Activated CD4-positive, CD25-positive, alpha-beta regulatory T cell (primary cell): ENCODE measurements at regions not wholly inside any gene's neighbourhood (a gene's known extent, or its start where the extent isn't known, plus 50 kb on each side); places are given as distances from the start of the nearest gene placed in this dataset.
"Not testable (repeated sequence)": the region's sequence is repeated elsewhere in the genome, so short reads cannot be mapped to it uniquely, and the experiment has no call there.

Experiments used
- DNase-seq, 4 experiments: peaks; one replicate each; lab custom pipeline; 2025; lab: John Stamatoyannopoulos, UW

DNA sequence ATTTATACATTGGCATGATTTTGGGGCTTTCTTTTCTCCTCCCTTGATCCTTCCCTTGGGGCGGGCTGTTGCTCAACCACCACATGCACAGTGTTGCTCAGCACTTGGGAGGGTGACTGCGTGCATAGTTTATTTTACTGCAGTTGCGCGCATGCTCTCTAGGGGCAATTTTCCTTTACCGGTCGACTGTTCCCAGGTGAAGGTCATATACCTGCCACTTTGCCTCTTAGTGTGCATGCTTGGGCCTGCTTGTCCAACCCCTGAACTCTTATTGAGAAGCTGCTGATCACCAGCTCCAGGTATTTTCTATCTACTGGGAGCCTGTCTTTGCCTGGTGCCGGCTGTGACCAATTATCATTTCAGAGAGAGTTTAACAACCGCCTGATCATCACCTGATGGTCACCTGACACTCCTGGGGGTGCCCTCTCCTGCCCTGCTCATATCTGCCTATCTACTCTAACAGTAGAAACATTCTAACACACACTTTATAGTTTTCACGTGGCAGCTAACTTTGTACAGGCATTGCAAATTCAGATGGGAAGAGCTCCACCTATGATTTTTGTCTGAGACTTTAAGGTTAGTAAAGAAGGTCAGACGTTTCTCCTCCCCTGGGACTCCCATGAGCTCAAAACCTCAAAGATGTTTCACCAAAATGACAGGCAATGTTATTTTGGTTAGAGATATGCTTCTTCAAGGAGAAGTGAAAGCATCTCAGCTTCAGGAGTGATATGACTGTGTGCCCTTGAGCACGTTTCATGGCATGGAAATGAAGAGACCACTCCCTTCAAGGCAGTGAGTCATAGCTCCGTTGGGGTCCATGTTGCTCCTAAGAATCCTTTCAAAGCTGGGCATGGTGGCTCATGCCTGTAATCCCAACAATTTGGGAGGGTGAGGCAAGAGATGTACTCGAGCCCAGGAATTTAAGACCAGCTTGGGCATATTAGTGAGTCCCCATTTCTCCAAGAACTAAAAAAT is 227.5 kb upstream of the MYLIP start:
- no peak for DNase-seq

DNA sequence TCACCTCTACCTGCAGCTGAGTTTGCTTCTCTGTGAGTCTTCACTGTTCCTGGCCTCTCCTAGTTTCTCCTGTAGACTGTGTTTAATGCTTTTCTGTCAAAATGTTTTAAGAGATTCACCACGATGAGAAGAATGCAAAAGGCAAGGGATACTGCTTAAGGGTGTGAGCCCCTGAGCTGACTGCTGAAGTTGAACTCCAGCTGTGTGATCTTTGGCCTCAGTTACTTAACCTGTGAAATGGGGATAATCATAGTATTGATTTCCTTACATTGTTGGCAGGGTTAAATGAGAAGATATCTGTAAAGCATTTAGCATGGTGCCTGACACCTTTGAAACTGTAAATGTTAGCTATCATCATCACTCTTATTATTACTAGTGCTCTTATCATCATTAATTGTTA is 230.2 kb upstream of the MYLIP start:
- no peak for DNase-seq

DNA sequence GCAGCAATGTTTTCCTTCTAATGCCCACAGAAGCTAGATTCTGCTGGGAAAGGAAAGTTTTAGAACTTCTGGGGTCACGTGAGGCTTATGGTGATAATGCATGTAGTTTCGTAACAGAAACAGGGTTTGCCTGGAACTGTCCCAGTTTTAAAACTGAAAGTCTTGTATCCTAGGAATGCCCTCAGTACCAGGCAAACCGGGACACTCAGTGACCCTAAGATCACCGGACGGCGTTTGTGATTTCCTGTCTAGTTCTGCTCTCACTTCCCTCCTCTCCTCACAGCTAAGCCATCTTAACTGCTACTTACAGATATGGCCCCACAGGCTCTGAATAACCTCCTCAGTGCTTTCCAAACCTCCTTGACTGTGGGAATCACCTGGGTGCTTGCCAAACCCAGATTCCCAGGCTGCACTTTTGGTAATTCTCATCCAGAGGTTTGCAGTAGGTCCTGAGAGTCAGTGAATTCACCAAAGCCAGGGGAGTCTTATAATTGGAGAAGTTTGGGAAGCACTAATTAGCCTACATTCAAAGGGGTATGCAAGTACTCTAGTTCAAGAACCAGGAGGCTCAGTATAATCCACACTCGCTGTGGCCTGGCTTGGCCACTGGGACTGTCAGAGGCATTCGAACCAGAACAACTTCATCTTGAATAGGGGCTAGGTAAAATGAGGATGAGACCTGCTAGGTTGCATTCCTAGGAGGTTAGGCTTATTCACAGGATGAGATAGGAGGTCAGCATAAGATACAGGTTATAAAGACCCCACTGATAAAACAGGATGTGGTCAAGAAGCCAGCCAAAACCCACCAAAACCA is 231.6 kb upstream of the MYLIP start:
- no peak for DNase-seq

DNA sequence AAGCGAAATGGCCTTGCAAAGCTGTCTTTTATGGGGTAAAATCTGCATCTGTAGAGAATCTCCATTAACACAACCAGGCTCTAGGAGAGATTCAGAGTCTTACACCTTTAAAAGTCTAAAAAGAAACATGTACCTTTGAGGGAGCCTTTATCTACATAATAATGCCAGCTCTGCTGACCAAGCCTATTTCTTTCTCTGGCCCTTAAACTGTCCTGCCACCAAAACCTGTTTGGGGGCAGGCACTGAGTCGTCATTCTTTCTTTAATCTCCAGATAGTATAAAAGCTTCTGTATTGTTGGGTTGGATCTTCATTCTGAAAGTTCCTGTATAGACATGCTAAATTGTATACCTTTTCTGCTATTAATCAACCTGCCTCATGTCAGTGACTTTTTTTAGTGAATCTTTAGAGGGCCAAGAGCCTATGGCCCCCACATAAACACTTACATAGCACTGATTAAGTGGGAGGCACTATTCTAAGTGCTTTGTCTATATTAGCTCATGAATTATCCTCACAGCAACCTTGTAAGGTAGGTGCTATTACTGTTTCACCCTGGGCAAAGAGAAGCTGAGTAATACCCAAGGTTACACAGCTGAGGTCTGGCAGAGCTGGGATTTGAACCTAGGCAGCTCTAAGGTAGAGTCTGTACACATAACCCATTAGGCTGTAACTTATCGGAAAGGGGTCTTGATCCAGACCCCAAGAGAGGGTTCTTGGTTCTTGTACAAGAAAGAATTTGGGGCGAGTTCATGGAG is 232.3 kb upstream of the DTNBP1 start:
- no peak for DNase-seq

DNA sequence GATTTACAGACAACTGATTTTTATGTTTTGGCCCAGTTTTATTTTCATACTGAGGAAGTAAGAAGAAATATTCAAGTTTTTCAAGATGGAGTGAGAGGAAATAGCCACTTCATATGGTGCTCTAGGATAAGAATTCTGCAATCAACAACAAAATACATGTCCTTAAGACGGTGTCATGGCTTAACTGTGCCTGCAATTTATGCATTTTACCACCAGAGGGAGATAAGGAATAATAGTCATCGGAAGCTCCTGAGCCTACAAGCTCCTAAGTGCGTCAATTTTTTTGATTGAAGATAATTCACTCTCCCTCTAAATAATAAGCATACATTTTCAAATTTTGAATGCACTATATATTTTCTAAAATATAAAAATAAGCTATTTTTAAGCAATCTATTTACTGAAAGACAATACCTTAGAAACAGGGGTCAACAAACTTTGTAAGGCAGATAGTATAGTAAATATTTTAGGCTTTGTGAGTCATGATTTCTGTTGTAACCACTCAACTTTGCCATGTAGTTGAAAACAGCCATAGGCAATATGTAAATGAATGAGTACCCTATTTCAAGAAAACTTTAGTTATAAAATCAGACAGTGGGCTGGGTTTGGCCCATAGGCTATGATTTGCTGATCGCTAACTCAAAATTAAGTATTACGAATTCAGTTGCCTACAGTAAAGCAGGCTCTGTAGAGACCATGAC is 230.9 kb upstream of the DTNBP1 start:
- no peak for DNase-seq

DNA sequence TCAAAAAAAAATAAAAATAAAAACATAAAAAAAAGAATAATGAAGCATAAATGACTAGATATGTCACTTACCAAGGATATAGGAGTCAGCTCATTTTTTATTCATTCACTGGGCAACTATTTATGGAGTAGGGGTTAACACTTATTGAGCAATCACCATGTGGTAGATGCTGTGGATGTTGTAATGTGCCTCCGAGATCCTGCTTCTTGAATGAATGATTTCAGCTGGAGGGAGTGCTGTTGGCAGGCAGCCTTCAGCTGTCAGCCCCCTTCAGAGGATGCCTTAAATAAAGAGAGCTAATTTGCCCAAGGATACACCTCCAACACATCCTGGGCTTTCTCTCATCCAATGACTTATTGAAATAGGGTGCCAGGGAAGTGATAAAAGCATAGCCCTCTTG is 229.5 kb upstream of the DTNBP1 start:
- DNase-seq: no peak

DNA sequence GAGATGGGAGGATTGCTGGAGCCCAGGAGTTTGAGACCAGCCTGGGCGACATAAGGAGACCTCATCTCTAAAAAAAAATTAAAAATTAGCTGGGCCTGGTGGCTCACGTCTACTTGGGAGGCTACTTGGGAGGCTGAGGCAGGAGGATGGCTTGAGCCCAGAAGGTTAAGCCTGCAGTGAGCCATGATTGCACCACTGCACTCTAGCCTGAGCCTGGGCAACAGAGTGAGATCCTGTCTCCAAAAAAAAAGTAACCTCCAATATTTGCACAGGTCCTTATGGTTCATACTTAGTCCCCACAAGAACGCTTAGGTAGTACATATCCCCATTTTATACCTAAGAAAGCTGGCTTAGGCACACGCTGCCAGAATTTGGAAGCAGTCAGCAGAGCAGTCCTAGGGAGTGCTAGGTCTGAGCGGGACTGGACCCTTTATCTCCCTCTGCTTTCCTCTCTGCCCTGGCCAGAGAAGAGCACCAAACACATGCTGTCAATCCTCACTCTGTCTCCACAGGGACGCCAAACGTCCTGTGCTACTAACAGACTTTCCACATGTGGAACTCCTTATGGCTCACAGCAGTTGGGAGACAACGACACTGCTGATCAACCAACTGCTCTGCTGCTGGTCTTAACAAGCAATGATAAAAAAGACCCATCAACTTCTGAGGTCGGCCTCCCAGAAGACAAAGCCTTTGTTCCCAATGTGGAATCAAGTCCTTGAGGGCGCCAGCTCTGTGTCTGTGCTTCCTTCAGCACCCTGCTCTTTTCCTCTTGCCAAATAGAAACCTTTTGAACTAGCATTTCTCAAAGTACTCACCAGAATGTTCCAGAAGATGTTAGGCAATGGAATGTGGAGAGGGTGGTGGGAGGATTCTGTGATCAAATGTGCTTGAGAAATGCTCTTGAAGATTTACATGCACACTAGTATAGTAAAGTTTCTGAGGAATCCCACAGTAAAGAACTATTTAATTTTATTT is 226.3 kb upstream of the DTNBP1 start:
- DNase-seq: no peak

DNA sequence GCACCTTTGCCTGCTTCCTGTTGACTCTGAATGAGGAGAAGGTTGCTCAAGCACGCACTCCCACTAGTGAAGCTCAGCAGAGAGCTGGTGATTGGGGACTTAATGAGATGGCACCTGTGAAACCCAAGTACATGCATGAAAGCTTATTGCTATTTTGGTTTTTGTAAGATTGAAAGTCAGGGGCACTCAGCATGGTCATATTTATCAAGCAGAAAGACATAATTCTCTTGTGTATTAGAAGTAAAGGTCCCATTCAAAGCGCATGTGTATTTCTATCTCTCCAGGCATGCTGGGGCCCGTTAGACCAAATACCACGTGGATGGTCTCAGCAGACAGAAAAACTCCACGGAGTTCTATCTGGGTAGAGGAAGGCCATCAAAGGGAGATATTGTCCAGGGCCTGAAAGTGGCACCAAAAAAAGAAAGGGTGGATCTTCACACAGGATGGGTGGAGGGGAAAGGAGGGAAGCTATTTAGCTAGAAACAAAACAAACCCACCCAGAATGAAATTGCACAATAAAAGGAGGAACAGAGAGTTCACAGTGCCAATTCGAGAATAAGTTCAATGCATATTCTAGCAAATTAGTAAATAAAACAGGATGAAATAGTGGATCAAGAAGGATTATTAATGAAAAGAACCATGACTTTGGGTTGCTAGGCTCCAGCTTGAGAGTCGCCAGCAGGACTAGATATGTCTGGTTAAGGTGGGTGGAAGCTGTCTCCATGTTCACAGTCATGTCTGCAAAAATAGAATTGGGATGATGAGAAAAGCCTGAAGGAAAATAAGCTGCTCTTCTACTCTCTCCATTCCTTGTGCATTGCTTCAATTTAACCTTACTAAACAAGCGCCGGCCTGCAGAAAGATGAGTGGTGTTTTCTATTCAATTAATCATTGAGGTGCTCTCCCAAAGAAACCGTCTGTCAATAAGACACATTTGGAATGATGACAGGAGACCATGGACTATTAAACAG is 224.9 kb upstream of the DTNBP1 start:
- DNase-seq: no peak

DNA sequence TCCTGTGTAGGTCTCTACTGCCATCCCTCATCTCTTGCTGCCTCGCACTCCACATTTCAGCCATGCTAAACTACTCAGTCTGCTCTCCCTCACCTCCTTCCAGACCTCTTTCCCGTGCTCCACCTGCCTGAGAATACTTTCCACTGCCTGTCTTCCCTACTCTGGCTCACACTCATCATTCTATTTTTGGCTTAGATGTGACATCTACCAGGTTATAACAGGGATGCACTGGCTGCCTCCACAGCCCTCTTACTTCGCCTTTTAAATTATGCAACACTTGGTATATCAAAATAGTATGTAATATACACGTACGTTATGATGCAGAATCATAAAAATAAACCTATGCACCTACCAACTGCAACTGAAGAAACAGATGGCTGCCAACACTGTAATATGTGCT is 222.8 kb upstream of the DTNBP1 start:
- no peak for DNase-seq

DNA sequence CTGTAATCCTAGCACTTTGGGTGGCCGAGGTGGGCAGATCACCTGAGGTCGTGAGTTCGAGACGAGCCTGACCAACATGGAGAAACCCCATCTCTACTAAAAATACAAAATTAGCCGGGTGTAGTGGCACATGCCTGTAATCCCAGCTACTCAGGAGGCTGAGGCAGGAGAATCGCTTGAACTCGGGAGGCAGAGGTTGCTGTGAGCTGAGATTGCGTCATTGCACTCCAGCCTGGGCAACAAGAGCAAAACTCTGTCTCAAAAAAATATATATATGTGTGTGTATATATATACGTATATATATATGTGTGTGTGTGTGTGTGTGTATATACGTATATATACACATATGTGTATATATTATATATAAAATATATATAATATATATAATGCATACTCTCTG is 220.8 kb upstream of the DTNBP1 start:
- not testable (repeated sequence) for DNase-seq

DNA sequence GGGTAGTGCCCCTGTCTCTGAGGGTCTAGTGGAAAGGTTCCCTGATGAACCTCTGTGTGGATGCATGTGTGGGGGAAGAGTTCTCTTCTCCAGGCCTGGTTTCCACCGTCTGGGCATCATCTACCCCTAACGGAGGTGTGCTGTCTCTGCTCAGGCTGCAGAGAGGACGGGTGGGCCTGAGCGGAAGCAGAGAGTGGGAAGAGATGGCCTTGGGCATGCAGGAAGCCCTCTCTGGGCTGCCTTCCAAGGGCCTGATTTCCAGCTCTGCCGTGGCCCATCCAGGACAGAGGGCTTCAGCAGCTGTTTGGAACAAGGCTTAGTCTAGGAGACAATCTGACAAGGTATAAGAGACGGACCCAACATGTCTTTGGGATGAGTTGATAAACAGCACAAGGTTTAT is 220.1 kb upstream of the DTNBP1 start:
- no peak for DNase-seq

DNA sequence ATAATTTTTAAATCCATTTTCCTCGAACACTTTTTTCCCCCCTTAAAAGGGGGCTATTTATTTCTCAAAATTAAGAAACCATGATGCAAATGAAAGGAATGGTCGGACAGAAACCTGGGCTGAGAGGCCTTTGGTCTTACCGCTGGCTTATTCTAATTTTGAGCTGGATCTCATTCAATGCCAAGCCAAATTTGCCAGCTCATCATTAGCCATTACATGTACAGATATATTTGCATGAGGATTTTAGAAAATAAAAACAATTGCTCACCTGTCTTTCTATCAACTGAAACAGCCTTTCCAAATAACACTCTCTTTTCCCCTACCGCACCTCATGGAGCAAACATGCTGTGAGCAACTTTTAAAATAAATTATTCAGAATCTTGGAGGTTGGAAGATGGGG is 219.5 kb upstream of the DTNBP1 start:
- no peak for DNase-seq

DNA sequence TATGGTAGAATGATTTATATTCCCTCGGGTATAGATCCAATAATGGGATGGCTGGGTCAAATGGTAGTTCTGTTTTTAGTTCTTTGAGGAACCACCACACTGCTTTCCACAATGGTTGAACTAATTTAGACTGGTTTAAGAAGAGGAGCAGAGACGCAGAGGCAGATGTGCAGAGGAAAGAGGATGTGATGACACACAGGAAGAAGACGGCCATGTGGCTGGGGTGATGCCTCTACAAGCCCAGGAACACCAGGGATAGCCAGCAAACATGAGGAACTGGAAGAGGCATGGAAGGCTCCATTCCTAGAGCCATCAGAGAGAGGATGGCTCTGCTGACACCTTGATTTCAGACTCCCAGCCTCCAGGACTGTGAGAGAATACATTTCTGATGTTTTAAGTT is 218.3 kb upstream of the DTNBP1 start:
- DNase-seq: no peak

DNA sequence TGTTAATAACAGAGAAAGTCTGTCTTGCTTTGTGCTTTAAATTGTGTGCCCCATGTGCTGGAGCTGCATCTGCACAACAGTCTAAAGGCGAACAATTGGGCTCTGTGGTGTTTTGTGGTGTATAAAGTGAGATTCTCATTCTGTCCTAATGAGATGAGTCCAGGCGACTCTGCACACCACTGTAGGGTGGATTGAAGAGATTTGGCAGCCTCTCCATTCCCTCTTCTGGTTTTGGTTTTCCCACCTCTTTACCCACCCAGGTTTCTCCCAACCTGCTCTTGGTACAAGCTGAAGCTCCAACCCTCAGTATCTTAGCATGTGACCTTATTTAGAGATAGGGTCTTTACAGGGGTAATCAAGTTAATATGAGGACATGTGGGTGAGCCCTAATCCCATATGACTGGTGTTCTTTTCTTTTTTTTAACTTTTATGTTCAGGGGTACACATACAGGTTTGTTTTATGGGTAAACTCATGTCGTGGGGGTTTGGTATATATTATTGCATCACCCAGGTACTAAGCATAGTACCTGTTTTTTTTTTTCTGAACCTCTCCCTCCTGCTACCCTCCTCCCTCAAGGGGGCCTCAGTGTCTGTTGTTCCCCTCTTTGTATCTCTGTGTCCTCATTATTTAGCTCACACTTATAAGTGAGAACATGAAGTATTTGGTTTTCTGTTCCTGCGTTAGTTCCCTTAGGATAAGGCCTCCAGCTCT is 217.6 kb upstream of the DTNBP1 start:
- DNase-seq: no peak

DNA sequence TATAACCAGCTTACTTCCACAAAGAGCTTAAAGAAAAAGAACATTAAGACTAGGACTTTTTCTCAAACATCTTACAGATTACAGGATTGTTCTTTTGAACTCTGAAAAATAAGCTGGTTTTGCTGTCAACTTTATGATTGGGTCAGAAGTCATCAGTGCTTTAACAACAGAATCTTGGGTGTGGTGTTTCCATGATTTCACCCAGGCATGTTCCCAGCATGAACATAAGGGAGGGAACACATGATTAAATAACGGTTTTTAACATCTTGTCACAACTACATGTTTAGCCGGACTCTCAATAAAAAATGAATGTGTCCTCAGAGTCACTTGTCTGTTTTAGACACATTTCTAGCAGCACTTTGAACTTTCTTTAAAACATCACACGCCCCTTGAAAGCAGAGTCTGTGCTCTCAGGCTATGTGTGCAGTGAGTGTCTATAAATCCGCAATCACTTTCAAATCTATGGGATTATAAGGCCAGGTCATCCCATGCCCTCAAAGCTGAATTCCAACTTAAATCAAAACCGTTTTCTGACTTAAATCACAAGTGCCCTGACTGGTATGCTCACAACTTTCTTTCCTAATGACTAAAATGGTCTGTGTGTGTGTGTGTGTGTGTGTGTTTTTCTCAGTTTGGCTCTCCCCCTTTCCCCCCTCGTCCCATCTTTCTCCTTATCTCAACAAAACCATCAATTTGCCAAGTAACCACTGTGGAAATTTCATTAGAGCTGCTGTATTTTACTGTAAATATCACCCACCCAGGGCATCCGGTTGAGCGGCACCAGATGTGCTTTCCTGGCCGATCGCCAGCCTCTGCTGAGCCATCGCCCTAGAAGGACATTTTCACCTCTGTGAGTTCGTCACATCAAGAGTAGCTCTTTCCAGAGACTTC is 216.8 kb upstream of the DTNBP1 start:
- DNase-seq: peak in 1 of 4 experiments; percentile 14

DNA sequence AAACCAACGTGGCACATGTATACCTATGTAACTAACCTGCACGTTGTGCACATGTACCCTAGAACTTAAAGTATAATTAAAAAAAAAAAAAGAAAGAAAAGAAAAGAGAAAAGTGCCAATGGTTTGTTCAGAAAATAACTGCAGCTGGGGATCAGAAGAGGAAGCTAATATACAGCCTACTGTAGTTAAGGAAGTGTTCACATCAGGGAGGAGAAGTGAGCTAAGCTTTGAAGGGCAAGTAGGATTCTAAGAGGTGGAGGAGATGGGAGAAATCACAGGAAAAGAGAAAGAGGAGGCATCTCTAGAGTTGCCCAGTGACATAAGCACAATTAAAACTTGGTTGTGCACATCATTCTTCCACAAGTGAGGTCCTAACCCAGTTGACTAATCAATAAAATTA is 214.4 kb upstream of the DTNBP1 start:
- no peak for DNase-seq

DNA sequence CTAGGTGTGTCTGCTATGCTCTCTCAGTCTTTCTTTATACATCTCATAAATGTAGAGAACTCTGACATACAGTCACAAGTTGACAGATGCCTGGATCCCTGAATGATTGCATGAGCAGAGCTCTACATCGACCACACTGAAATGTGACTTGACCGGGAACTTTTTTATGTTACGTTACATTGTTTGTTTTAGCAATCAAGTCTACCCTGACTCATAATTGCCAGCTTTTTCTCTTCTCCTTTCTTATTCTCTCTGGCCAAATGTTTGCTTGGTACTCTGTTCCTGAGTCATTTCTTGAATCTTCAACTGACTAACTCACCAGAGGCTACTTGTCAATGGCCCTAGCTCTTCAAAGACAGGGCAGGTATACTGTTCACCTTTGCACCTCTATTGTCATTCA is 213.6 kb upstream of the DTNBP1 start:
- DNase-seq: no peak

DNA sequence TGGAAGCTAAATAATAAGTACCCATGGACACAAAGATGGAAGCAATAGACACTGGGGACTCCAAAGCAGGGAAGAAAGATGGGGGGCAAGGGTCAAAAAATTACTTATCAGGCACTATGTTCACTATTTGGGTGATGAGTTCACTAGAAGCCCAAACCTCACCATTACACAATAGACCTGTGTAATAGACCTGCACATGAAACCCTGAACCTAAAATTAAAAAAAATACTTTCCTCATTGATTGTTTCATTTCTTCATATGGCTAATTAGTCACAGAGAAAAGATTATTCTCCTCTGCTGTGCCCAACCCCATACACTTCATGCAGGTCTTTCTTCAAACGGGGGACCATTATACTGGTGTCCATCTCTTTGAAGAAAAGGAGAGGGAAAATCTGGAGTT is 213.0 kb upstream of the DTNBP1 start:
- no peak for DNase-seq
